Ureter (tissue), 1 donor: ENCODE measurements at regions not wholly inside any gene's neighbourhood (a gene's known extent, or its start where the extent isn't known, plus 50 kb on each side); places are given as distances from the start of the nearest gene placed in this dataset.

ENCODE experiments used
- DNase-seq: peaks from one replicate; pipeline ENCODE4 v3.0.0-alpha.2; 2020; ENCODE audit warnings: low spot score
- donor health status: DM: yes; HTN: yes; CAD: no.

GRCh38 chr2:63658176-63658968 lies 69.6 kb downstream of the MDH1 start:
- DNase-seq, result no peak

DNA sequence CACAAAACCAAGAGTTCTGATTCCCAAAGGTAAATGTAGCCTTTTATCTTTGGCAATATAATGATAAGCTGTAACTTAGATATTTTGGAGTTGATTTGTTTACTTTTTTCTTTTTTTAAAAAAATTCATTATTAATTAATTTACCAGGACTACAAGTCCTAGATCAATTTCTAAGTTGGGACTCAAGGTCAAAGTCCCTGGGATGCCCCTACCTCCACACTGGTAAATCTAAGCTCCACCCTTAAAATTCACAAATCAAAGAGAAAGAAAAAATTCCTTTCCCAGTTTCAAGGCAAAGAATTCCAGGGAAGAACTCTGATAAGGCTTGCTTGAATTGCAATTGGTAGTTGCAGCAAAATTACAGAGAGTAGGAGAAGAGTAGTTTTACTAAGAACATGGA lies 71.3 kb downstream of the MDH1 start:
- DNase-seq, result no peak

DNA sequence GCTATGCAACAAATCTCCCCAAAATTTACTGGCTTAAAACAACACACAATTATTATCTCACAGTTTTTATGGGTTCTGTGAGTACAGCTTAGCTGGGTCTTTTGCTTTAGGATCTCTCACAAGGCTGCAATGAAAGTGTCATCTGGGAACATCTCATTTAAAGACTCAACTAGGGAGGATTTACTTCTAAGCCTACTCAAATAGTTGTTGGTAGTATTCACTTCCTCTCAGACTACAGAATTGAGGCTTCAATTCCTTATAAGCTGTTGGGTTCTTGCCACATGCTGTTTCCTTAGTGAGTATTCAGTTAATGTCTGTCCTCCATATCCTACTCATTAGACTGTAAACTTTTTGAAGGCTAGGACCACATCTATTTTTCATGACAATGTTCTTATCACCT lies 72.3 kb downstream of the MDH1 start:
- DNase-seq, result no peak

GRCh38 chr2:63662028-63662804 lies 73.5 kb downstream of the MDH1 start:
- no peak for DNase-seq

- no peak for DNase-seq
These were observed 74.5 kb downstream of the MDH1 start for GRCh38 chr2:63663013-63663864.

- no peak for DNase-seq
These were observed 76.3 kb downstream of the MDH1 start for GRCh38 chr2:63665091-63665490.

- no peak for DNase-seq
These were observed 77.2 kb downstream of the MDH1 start for GRCh38 chr2:63665846-63666475.

GRCh38 chr2:63667132-63667700 lies 78.5 kb downstream of the MDH1 start:
- DNase-seq, result no peak

DNA sequence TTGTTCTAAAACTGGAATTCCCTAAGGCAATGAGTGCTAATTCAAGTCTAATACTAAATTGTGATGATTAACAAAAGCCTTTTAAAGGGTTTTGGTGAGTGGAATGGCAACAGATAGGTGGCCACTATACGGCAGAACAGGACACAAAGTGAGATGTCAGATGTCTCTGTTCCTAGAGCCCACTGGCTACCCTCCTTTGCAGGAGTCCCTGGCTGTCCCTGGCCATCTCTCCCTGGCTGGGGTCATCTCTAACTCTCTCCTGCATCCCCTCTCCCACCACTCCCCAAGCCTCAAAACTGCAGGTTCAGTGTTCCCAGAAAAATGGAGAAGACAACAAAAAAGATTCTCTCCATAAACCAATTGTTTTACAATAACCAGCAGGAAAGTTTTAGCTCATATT lies 79.2 kb downstream of the MDH1 start:
- DNase-seq, result no peak

GRCh38 chr2:63668466-63668865 lies 79.7 kb downstream of the MDH1 start:
- DNase-seq, result no peak

DNA sequence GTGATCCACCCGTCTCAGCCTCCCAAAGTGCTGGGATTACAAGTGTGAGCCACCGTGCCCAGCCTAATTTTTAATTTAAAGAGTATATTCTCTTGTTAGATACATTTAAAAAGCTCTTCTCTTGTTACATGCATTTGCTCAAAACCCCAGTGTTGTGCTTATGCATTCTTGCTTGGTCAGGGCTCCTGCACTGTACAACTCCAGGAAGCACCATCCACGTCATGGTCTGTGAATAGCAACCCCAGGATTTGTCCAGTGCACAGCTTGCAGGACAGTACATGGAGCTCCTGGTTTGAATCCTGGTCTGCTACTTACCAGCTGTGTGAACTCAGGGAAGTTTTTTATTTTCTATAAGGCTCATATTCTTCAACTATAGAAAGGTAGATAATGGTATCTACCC lies 80.8 kb downstream of the MDH1 start:
- DNase-seq, result no peak

DNA sequence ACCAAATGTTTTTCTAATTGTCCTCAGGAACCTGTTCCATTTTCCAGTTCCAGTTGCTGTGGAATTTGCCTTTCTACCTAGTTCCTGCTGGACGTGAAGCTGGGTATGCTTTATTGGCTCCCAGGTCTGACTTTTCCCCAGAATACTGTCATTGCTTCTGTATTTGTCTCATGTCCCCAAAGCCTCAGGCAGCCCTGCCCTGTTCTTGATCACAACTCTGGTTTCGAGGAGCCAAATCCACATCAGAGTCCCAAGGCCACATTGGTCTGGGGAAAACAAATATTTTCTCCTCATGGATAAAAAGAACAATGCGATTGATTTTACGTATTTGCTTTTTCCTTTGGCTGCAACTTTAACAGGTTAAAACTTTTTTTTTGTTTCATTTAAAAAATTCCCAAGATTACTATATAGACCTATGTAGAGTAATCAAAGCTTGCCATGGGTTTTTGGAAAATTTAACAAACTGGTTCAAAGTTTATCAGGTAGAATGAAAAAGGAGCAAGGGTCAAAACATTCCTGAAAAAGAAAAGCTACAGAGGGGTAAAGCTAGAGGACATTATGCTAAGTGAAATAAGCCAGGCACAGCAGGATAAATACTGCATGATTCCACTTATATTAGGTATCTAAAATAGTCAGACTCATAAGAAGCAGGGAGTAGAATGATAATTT lies 85.2 kb downstream of the MDH1 start:
- DNase-seq, result no peak

GRCh38 chr2:63675026-63675425 lies 86.3 kb downstream of the MDH1 start:
- DNase-seq, result no peak

- no peak for DNase-seq
These were observed 87.4 kb downstream of the MDH1 start for GRCh38 chr2:63676135-63676534.

- DNase-seq, result no peak
These were observed 89.3 kb downstream of the MDH1 start for GRCh38 chr2:63678085-63678484.

- no peak for DNase-seq
These were observed 89.8 kb downstream of the MDH1 start for GRCh38 chr2:63678551-63678950.

DNA sequence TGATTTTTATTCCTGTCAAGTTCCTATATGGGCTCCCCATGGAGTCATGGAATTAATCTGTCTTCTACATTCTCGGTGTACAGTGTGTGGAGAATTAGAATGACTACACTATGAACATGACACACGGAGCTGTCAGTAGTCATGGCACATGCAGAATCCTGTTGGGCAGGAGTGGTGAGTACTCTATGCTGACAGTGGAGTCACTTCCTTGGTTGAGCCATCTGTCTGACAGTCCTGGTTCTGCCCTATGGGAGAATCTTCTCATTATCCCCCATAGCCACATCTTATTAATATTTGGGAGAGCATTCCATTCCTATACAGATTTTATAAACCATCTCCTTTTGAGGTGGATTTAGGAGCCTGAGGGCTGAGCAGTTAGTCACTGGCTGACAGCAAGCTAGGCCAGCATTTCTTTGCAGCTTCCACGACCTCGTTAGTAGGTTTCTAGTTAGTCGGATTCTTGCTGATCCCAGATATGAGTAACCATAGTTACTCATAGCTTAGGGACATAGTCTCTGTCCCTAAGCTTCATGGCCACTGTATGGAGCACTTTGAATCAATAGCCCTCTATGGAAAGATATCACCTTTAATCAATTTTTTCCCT lies 90.6 kb downstream of the MDH1 start:
- no peak for DNase-seq

DNA sequence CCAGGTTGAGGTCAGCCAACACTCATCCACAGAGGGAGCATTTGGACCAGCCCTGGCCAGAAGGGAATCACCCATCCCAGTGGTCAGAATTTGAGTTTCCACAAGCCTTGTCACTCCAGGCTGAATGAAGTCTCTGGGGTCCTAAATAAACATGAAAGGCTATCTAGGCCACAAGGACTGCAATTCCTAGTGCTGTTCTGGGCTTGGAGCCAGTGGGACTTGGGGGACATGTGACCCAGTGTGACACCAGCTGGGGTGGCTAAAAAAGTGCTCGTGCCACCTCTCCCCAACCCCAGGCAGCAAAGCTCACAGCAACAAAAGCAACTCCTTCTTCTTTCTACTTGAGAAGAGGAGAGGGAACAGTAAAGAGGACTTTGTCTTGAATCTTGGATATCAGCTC lies 91.7 kb downstream of the MDH1 start:
- DNase-seq, result no peak

GRCh38 chr2:63681896-63682295 lies 93.1 kb downstream of the MDH1 start:
- no peak for DNase-seq

GRCh38 chr2:63692002-63692606 lies 103.3 kb downstream of the MDH1 start:
- DNase-seq, result no peak
